ENCODE measurements at regions not wholly inside any gene's neighbourhood (a gene's known extent, or its start where the extent isn't known, plus 50 kb on each side); places are given as distances from the start of the nearest gene placed in this dataset.

- DNase-seq (ENCODE audit: low spot score), result no peak
Measured at GRCh38 chr15:100818927-100819326, 60.7 kb upstream of the ALDH1A3 start.

GRCh38 chr15:100820528-100820927, 59.1 kb upstream of the ALDH1A3 start:
- no peak for DNase-seq (ENCODE audit: low spot score)

GRCh38 chr15:100821327-100821726, 58.3 kb upstream of the ALDH1A3 start:
- DNase-seq (ENCODE audit: low spot score), result no peak

GRCh38 chr15:100824211-100824610, 55.4 kb upstream of the ALDH1A3 start:
- DNase-seq (ENCODE audit: low spot score), result no peak

- no peak for DNase-seq (ENCODE audit: low spot score)
Measured at GRCh38 chr15:100829457-100829856, 50.2 kb upstream of the ALDH1A3 start.

Measured in HuH-7 (cell line).